Ovary (tissue), 3 donors: ENCODE measurements at regions not wholly inside any gene's neighbourhood (a gene's known extent, or its start where the extent isn't known, plus 50 kb on each side); places are given as distances from the start of the nearest gene placed in this dataset.
"Not testable (repeated sequence)": the region's sequence is repeated elsewhere in the genome, so short reads cannot be mapped to it uniquely, and the experiment has no call there.

Experiments
- EP300 ChIP-seq: sonication (generic); formaldehyde crosslinking; IDR thresholded peaks from one replicate; pipeline ENCODE4 v1.6.1; 2017; ENCODE audit warnings: antibody characterized with exemption
- POLR2A ChIP-seq: fragments of 450-650 bp; IDR thresholded peaks from one replicate; pipeline ENCODE4 v1.6.1; 2017; ENCODE audit warnings: antibody characterized with exemption, mild to moderate bottlenecking, moderate library complexity
- TF ChIP-seq, protein P1 (sequence below), 3 donors: fragments of 450-650 bp in 2 of 3; fragments of 200-600 bp in 1 of 3; IDR thresholded peaks; one replicate each; pipeline versions ENCODE4 v1.5.1 to v1.8.0; 2016 to 2022; ENCODE audit warnings: antibody characterized with exemption in 3 of 3, mild to moderate bottlenecking in 1 of 3
- donor health status: DM: no; HTN: no; CAD: no.

DNA sequence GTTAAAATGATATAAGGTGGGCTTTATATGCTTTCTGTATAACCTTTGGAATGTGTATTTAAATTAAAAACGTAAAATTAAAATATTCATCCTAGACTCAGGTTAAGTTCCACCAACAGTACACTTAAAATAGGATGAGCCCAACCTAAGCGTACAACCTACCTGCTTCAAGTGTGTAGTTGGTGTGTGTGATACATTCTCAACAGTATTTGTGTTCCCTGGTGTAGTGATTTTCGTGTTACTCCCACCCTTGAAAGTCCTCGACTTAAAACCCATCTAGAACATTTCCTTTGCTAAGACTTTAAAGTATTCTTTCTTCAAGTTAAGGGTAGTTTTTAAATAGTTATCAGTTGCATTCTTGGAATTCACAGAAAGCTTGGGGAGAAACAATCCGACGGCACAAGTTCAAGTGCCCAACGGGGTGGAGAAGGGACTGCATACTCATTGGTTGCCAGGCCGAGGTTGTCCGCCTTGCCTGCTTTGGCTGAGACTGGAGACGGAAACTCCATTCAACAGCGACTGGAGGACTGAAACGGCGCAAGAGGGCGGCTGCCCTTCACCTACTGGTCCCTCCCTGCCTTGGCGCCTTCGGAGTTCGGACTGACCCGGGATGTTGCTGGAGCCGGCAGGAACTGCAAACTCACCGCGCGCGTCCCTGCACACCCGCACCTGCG lies 133.7 kb downstream of the FAM72C start:
- not testable (repeated sequence) for TF ChIP-seq EP300, POLR2A
- TF ChIP-seq, protein P1, sequence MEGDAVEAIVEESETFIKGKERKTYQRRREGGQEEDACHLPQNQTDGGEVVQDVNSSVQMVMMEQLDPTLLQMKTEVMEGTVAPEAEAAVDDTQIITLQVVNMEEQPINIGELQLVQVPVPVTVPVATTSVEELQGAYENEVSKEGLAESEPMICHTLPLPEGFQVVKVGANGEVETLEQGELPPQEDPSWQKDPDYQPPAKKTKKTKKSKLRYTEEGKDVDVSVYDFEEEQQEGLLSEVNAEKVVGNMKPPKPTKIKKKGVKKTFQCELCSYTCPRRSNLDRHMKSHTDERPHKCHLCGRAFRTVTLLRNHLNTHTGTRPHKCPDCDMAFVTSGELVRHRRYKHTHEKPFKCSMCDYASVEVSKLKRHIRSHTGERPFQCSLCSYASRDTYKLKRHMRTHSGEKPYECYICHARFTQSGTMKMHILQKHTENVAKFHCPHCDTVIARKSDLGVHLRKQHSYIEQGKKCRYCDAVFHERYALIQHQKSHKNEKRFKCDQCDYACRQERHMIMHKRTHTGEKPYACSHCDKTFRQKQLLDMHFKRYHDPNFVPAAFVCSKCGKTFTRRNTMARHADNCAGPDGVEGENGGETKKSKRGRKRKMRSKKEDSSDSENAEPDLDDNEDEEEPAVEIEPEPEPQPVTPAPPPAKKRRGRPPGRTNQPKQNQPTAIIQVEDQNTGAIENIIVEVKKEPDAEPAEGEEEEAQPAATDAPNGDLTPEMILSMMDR (IDR thresholded peaks at IDR 0.05) = not testable (repeated sequence)
